AML-193 (cell line): ENCODE measurements at regions not wholly inside any gene's neighbourhood (a gene's known extent, or its start where the extent isn't known, plus 50 kb on each side); places are given as distances from the start of the nearest gene placed in this dataset.

Source experiments
- DNase-seq, 2 experiments: peaks; one replicate each; lab custom pipeline; 2025; lab: John Stamatoyannopoulos, UW

DNA sequence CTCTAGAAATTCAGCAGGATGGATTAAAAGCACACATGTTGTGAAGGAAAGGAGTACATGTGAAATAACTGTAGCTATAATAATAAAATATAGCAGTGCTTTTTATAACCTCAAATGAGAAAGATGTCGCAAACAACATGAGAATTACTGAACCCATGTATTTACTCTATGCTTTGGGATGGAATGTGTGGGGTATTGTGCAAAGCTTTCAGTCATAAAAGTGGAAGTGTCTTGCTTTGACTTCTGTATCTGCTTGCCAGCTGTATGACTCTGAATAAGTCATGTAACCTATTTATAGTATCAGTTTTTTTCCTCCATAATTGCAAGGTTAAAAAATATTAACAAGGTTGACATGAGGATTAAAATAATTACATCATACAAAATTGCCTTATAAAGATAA is 519.3 kb upstream of the CADM2 start:
- DNase-seq = no peak

DNA sequence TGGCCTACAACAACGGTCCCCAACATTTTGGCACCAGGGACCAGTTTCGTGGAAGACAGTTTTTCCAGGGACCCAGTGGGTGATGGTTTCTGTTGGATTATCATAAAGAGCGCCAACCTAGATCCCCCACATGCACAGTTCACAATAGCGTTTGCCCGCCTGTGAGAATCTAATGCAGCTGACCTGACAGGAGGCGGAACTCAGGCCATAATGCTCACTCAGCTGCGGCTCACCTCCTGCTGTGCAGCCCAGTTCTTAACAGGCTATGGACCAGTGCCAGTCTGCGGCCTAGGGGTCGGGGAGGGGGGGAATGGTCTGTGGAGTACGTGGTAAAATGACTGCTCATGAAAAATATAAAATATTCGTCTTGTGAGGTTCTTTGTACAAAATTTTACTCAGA is 518.5 kb upstream of the CADM2 start:
- DNase-seq = no peak

DNA sequence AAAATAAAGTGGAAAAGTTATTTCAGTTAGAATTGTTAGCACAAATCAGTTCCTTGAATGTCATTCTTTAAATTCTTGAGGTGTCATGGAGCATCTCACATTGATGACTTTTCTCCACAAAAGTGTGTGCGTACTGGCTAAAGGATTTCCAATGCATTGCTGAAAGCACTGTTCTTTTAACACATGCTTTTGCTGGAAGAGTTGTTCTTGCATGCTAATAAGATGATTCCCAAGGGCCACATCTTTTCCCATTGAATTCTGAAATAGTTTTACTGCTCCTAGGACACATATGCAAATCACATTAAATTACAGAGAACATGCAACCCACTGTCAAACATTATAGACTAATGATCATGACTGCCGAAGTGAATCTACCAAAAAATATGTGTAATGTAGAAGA is 516.3 kb upstream of the CADM2 start:
- DNase-seq = no peak

DNA sequence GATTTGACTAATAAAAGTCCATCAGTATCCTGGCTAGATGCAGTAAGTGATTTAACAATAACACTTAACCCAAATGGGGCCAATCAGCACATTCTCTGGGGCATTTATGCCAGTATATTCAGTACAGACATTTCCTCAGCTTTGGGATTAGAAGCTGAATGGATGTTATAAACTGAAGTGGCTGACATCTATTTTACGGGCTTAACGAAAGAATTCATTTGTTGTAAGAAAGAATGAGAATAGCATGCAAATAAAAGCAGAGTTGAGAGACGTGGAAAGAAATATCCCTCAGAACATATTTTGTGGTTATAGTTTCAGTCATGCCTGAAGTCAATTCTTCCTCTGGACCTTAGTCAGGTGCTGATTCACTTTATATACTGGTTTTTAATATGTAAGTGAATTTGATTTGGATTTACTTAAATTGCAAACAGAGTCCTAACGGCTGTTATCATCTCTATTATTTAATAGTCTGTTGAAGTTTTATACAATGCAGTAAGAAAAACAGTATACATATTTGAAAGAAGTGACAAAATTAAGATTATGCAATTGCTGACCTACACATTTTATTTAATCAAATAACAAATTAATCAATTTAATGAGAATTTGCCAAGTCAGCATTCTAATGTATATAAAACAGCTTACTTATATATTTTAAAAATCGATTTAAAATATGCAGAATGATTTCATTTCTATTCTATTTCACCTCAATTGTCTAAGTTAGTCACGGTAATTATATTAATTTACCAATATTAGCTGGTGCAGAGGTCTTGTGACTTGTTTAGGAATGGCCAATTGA is 513.9 kb upstream of the CADM2 start:
- DNase-seq = no peak

DNA sequence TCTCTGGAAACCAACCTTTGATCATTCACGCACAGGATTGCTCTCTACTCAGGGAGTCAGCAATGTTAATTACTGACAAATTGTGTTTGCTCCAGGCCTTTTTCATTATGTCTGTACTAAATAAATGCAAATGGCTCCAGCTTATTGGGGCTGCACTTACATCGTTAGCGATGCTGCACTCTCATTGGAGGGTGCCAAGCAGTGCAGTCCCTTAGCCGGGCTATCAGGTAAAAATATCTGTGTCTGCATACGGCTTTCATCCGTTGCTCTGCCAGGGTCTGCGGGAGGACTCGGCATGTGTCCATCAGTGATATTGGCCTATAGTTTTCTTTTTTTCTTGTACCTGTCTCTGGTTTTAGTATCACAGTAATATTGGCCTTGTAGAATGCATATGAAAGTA is 471.5 kb upstream of the CADM2 start:
- DNase-seq = no peak

DNA sequence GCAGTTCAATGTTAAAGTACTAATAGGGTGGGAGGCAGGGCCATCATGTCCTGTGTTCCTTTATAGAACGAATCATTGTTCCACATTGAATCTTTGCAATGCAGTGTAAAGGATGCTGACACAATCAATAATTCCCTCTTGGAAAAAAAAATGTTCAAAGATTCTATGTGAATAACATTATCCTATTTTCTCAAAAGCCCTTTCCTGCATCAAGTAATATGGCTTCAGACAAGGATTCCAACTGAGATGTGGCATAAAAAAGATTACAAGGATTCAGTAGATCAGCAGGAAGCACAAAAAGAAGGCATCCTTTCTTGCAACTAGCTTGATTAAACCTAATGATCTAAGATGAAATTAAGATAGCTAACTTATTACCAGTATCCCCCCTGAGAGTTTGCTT is 454.0 kb upstream of the CADM2 start:
- no peak for DNase-seq

DNA sequence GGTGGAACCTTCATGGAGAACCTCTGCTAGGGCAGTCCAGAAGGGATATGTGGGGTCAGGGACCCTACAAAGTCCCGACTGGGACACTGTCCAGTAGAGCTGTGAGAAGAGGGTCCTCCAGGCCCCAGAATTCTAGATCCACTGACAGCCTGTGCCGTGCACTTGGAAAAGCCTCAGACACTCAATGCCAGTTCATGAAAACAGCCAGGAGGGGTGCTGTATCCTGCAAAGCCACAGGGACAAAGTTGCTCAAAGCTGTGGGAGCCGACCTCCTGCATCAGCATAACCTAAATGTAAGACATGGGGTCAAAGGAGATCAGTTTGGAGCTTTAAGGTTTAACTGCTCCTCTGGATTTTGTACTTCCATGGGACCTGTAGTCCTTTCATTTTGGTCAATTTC is 448.8 kb upstream of the CADM2 start:
- no peak for DNase-seq

DNA sequence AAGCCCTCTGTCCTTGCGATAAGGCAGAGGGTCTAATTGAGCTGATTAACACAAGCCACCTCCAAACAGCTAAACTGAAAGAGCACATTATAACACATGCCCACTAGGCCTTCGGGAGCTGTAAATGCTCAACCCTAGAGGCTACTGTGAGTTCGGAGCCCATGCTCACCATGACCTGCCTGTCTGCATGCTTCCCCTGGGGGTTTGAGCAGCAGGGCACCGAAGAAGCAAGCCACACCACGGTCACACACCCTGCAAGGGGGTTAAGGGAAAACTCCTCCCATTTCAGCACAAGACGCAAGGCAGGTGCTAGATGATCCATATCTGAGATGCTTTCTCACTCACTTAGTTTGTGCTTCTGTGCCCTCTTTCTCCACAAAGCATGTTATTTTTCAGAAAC is 435.9 kb upstream of the CADM2 start:
- DNase-seq = no peak

DNA sequence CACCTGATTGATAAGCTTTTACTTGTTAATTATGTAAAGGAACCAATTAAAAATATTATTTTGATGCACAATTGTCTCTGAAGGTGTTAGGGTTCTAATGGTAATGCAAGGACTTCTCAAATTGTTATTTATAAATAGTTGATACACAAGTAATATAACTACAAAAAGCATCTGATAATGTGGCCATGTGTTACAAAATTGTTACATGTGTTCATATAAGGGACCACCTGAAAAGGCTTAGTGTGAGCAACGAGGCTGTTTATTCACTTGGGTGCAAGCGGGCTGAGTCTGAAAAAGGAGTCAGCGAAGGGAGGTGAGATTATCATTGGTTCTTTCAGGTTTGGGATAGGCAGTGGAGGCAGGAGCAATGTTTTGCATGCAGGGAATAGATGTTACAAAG is 421.9 kb upstream of the CADM2 start:
- DNase-seq = no peak

DNA sequence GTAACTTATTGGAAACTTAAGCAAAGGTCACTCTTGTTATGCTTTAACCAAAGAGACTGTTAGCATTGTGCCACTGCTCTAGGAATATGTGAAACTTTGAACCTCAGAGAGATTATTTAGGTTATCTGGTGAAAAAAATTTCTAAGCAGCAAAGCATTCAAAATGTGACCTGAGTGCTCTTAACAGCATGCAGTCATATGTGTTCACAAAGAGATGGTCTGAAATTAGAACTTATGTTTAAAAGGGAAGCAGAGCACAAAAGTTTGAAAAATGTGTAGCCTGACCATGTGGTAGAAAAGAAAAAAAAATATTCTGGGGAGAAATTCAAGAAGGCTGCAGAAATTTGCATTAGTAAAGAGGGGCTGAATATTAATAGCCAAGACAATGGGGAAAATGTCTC is 420.2 kb upstream of the CADM2 start:
- DNase-seq = no peak

DNA sequence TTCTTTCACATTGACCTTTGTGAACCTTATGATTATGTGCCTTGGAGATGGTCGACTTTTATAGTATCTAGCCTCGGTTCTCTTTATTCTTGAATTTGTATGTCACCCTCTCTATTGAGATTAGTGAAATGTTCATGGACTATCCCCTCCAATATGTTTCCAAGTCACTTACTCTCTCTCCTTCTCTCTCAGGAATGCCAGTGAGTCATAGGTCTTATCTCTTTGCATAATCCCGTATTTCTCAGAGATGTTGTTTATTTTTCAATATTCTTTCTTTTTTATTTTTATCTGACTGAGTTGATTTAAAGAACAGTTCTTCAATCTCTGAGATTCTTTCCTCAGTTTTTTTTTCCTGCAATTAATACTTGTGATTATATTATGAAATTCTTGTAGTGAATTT is 411.6 kb upstream of the CADM2 start:
- DNase-seq = no peak

DNA sequence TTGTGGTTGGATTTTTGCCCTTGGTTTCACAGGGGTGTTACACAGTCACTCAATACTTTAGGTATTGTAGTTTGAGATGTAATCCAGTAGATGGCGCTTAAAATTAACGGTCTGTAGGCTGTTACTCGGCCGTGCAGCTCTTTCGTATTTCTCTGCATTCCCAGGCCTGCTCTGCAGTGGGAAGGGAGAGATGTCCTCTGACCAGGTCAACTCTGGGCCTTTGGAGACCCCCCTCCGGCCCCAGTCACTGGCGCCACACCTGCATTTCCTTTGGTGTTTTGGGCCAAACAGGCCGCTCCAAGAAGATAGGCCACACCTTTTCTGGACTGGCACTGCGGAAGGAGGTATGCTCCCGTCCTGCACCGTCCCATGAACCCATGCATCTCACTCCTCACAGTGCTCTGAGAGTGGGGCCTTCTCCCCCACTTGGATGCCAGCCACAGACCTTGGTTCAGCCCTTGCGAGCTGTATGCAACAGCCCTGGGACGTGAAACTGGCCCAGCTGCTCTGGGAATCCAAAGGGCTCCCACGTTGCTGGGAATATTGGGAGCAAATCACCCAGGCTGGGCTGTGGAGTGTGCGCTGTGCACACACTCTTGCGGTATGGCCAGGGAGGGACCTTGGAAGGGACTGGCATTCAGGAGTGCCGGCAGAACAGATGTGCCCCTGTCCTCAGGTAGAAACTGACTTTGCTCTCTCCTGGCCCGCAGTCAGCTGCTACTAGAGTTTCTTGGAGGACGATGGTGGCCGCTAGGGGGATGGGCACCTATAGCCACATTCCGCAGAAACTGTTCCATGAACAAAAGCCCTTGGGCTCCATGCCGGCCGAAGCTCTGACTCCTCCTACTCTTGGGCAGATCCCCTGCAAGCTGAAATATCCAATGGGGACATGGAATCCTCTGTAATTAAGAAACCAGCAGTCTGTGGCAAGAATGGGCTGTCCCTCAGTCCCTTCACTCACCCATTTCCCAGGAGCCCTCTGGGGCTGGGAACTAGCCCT is 410.5 kb upstream of the CADM2 start:
- peak; percentile 58 to 66 for DNase-seq

DNA sequence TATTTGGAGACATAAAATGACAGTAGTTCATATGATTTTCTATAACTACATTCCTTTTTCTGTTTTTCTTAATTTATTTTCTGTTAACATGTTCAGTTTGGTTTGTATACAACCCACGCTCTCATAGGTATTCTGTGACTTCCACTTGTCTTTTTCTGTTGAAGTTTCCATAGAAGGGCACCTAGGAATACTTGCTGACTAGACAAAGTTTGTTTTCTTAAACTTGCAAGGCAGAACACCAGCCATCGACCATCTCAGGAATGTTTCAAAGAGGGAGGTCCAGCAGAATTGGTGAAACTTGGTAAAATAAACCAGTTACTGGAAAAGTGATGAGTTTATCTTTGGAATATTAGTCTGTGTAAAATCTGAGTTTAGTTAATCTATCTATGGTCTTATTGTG is 403.2 kb upstream of the CADM2 start:
- DNase-seq = no peak

DNA sequence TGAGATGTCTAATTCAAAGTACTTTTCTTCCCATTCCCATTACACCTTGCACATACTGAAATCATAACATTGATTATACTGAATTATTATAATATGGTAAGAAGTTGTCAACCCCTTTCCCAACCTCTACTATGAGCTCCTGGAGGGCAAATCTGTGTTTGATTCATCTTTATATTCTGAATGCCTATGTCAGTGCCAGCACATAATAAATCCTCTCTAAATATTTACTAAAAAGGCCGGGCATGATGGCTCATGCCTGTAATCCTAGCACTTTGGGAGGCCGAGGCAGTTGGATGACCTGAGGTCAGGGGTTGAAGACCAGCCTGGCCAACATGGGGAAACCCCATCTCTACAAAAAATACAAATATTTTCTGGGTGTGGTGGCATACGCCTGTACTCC is 392.5 kb upstream of the CADM2 start:
- no peak for DNase-seq

DNA sequence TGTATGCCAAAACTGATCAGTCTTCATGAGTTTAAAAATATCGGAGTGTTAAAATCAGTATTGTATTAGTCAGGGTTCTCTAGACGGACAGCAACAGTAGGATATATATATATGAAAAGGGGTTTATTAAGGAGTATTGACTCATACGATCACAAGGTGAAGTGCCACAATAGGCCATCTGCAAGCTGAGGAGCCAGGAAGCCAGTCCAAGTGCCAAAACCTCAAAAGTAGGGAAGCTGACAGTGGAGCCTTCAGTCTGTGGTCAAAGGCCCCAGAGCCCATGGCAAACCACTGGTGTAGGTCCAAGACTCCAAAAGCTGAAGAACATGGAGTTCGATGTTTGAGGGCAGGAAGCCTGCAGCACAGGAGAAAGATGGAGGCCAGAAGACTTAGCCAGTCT is 391.0 kb upstream of the CADM2 start:
- no peak for DNase-seq

DNA sequence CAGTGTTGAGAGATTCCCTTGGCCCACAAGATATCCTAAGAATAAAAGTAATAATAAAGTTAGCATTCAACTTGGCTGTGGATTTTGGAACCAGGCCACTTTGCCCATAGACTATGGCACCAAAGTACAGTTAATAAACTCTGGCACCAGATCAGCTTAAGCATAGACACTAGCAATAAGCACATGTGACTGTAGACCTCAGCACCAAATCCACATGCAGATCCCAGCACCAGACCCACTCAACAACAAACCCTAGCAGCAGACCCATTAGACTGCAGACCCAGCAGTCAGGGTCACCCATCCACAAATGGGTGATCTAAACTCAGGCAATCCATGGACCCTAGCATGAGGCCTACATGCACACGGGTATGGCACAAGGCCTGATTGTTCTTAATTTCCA is 384.8 kb upstream of the CADM2 start:
- DNase-seq = no peak

DNA sequence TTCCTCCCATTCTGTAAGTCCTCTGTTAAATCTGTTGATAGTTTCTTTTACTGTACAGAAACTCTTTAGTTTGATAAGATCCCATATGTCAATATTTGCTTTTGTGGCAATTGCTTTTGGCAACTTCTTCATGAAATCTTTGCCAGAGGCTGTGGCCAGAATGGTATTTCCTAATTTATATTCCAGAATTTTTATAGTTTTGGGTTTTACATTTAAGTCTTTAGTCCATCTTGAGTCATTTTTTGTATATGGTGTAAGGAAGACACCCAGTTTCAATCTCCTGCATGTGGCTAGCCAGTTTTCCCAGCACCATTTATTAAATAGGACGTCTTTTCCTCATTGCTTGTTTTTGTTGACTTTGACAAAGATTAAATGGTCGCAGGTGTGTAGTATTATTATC is 372.4 kb upstream of the CADM2 start:
- DNase-seq = no peak

DNA sequence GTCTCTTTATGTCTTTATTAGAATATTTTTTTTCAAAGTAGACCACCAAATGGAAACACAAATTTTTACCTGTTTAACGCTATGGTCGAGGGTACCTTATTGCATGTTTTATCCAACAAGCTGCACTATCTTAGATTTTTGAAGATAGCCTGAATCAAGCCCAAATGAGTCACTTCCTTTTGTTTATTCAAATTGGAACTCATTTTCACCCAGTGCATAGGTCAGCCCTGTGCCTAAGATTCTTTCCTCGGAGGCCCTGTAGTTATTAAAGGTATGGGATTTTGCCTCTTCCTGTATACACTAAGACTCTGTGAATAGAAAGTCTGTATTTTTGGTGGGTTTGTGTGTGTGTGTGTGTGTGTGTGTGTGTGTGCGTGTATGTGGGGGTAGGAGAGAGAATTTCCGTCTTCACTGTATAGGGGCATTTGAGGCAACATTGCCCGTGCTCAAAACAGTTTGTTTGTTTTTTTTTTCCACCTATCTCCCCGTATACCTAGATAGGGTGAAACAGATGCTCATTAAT is 358.0 kb upstream of the CADM2 start:
- DNase-seq = no peak

DNA sequence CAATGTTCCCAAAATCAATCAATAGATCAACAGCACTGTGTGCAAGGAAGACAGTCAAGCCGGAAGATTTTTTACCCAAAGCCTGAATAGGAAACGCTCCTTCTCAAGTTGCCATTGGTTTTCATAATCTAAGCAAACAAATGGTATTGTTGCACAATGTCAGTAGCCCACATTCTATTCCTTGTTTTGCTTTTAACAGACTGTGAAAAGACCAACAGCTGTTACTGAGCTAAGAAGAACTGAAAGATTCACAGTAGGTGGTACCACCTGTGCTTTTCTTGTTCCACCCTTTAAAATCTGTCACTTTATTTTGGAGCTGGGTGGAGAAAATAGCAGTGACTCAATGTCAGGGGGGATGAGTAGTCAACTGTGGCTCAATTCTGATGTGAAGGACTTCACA is 357.5 kb upstream of the CADM2 start:
- no peak for DNase-seq

DNA sequence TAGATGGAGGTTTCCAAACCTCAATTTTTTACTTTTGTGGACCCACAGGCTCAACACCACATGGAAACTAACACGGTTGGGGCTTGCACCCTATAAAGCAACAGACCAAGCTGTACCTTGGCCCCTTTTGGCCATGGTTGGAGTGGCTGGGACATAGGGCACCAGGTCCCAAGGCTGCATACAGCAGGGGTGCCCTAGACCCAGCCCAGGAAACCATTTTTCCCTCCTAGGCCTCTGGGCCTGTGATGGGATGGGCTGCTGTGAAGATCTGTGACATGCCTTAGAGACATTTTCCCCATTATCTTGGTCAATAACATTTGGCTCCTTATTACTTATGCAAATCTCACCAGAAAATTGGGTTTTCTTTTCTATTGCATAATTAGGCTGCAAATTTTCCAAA is 337.0 kb upstream of the CADM2 start:
- no peak for DNase-seq

DNA sequence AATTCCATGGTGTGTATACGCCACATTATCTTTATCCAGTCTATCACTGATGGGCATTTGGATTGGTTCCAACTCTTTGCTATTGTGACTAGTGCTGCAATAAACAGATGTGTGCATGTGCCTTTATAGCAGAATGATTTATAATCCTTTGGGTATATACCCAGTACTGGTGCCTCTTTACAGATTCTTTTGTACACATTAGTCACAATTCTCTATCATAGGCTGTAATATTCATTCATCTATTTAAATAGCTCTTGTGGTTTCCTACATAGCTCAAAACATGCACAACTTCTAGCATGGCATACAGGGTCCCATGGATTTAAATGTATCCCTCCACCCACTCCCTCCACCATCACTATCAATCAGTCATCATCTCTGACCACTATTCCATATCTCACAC is 324.1 kb upstream of the CADM2 start:
- no peak for DNase-seq

DNA sequence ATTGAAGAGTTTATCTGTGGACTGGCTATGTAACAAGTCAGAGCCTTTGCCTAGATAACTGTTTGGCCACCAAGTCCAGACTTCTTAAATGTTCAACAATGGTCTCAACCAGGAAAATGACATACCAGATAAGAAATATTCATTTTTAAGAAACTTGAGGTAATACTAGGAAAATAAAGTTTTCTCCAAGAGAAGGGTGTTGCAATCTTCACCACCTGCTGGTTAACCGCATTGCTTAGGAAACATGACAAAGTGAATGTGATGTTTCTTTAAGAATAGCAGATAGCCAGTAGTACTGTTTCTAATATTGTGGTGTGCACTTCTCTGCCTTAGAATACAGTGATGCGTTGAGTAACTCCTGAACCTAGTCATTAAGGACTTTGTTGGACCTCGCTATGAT is 321.5 kb upstream of the CADM2 start:
- DNase-seq = peak; percentile 22 to 39

DNA sequence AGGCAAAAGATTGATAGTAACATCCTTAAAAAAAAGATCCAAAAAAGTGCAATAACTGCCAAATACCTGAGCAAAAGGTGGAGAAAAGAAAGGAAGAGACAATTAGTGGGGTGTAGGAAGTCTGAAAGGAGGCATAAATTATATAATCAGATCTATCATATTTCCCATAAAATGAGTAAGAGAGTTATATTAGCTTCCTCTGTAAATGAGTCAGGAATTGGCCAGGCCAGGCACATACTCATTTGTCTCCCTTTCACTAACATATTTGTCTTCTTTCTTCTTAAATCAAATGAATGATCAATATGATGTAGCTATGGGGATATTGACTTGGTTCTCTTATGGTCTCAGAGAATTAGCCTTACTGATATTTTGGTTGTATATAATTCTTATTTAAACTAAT is 292.3 kb upstream of the CADM2 start:
- DNase-seq = no peak
